Psoas muscle (tissue), 7 donors: ENCODE measurements at regions not wholly inside any gene's neighbourhood (a gene's known extent, or its start where the extent isn't known, plus 50 kb on each side); places are given as distances from the start of the nearest gene placed in this dataset.

Source experiments
- ATAC-seq, 4 donors: fragments of 200-7000 bp; cut with Tn5 transposase; one replicate each; pipeline ENCODE4 v1.9.1; 2020; ENCODE audit warnings: moderate library complexity in 3 of 4, mild to moderate bottlenecking in 2 of 4
- DNase-seq, 2 donors: peaks; one replicate each; pipeline ENCODE4 v3.0.0-alpha.2; 2020
- H3K27ac ChIP-seq: fragments of 200-600 bp; one replicate; pipeline ENCODE4 v1.8.0; 2022
- H3K27me3 ChIP-seq, 3 donors: fragments of 200-600 bp in 1 of 3; one replicate each; pipeline versions ENCODE4 v1.6.1 to v1.8.0; 2013 to 2022; ENCODE audit warnings: low read length in 2 of 3, mild to moderate bottlenecking in 2 of 3, moderate library complexity in 1 of 3; ENCODE audit not compliant: insufficient read depth in 3 of 3
- H3K36me3 ChIP-seq, 2 donors: fragments of 200-600 bp in 1 of 2; one replicate each; pipeline versions ENCODE4 v1.6.1 to v1.8.0; 2013 to 2022; ENCODE audit warnings: low read depth in 1 of 2, mild to moderate bottlenecking in 1 of 2, moderate library complexity in 1 of 2; ENCODE audit not compliant: insufficient read depth in 1 of 2
- H3K4me1 ChIP-seq: fragments of 200-600 bp; one replicate; pipeline ENCODE4 v1.8.0; 2022
- H3K4me3 ChIP-seq: fragments of 200-600 bp; one replicate; pipeline ENCODE4 v1.8.0; 2022; ENCODE audit warnings: mild to moderate bottlenecking
- H3K9me3 ChIP-seq: fragments of 200-600 bp; one replicate; pipeline ENCODE4 v1.8.0; 2022
- CTCF ChIP-seq: fragments of 200-600 bp; IDR thresholded peaks from one replicate; pipeline ENCODE4 v1.8.0; 2022; ENCODE audit warnings: antibody characterized with exemption
- WGBS, 3 donors: extraction: QIAGEN DNeasy Blood & Tissue Kit; methylation state at CpG; one replicate each; pipeline versions ENCODE4 v1.1.6 to v1.1.7; 2013; 5-methylcytosine and 5-hydroxymethylcytosine counted together
- intact Hi-C, 2 donors: fragments of 100-400 bp; cut with DNase I; formaldehyde crosslinking; loops; one replicate each; pipeline versions ENCODE4 v1.11.0 to v1.14.2; 2022
- donor health status: healthy with polysubstance abuse.
- donor health status: DM: no; HTN: no; CAD: no; lungs with moderate emphysema.
- donor health status: Bipolar disorder and iron deficiency.
- donor health status: healthy.
- donor health status: DM: yes; HTN: yes; CAD: no.
- donor health status: DM: no; HTN: no; CAD: no.
- donor health status: DM: yes; HTN: yes; CAD: no.

GRCh38 chr4:119939071-119939995, 127.3 kb downstream of the MAD2L1 start:
- ATAC-seq (no peak), DNase-seq (no peak)
- H3K4me3 ChIP-seq = no peak overlapping the region
- H3K27me3 ChIP-seq = no peaks in the 10 kb centered on the region
- H3K9me3 ChIP-seq = no peaks in the 10 kb centered on the region
- intact Hi-C loops = no loop called here
- WGBS, 3 donors = 70 to 75% (median 71%) methylated on average over 6 of the region's 6 CpGs
- H3K36me3 ChIP-seq = no peaks in the 10 kb centered on the region
- H3K27ac ChIP-seq = no peak overlapping the region
- TF ChIP-seq CTCF = no peak
- H3K4me1 ChIP-seq = no peaks in the 10 kb centered on the region

GRCh38 chr4:119937746-119938145, 128.9 kb downstream of the MAD2L1 start:
- Histone ChIP-seq H3K27me3 (no peaks in the 10 kb centered on the region), H3K27ac (no peak overlapping the region), H3K36me3 (no peaks in the 10 kb centered on the region), H3K4me1 (no peaks in the 10 kb centered on the region), H3K9me3 (no peaks in the 10 kb centered on the region), H3K4me3 (no peak overlapping the region)
- ATAC-seq (no peak), DNase-seq (no peak)
- TF ChIP-seq CTCF = no peak
- intact Hi-C loops = no loop called here

GRCh38 chr4:119933606-119934005, 133.0 kb downstream of the MAD2L1 start:
- no peak overlapping the region for H3K4me3 ChIP-seq
- H3K4me1 ChIP-seq = no peaks in the 10 kb centered on the region
- TF ChIP-seq CTCF = no peak
- ATAC-seq (no peak), DNase-seq (no peak)
- no peaks in the 10 kb centered on the region for H3K9me3 ChIP-seq
- H3K27ac ChIP-seq = no peak overlapping the region
- 82 to 95% (median 94%) methylated on average over 1 of the region's 1 CpG for WGBS, 3 donors
- no peaks in the 10 kb centered on the region for H3K36me3 ChIP-seq
- no peaks in the 10 kb centered on the region for H3K27me3 ChIP-seq
- intact Hi-C loops = no loop called here

- Histone ChIP-seq H3K4me1 (no peaks in the 10 kb centered on the region), H3K36me3 (no peaks in the 10 kb centered on the region), H3K9me3 (no peaks in the 10 kb centered on the region), H3K27ac (no peak overlapping the region), H3K4me3 (no peak overlapping the region), H3K27me3 (no peaks in the 10 kb centered on the region)
- TF ChIP-seq CTCF = no peak
- ATAC-seq = no peak
- DNase-seq = no peak
- WGBS, 3 donors = 80 to 88% (median 80%) methylated on average over 2 of the region's 2 CpGs
- intact Hi-C loops = no loop called here
Observed at GRCh38 chr4:119932277-119932676, 134.4 kb downstream of the MAD2L1 start.

- H3K4me3 ChIP-seq = no peak overlapping the region
- TF ChIP-seq CTCF = no peak
- ATAC-seq (no peak), DNase-seq (no peak)
- H3K9me3 ChIP-seq = no peaks in the 10 kb centered on the region
- 79 to 86% (median 81%) methylated on average over 1 of the region's 1 CpG for WGBS, 3 donors
- H3K4me1 ChIP-seq = no peaks in the 10 kb centered on the region
- intact Hi-C loops = no loop called here
- no peaks in the 10 kb centered on the region for H3K36me3 ChIP-seq
- H3K27ac ChIP-seq = no peak overlapping the region
- no peaks in the 10 kb centered on the region for H3K27me3 ChIP-seq
Observed at GRCh38 chr4:119930546-119930945, 136.1 kb downstream of the MAD2L1 start.
